Left kidney (tissue), 1 donor: ENCODE measurements at regions not wholly inside any gene's neighbourhood (a gene's known extent, or its start where the extent isn't known, plus 50 kb on each side); places are given as distances from the start of the nearest gene placed in this dataset.
"Not testable (repeated sequence)": the region's sequence is repeated elsewhere in the genome, so short reads cannot be mapped to it uniquely, and the experiment has no call there.

Source experiments
- DNase-seq: peaks from one replicate; pipeline ENCODE4 v3.0.0-alpha.2; 2013

GRCh38 chr2:166831930-166832329 lies 56.4 kb upstream of the XIRP2 start:
- no peak for DNase-seq

GRCh38 chr2:166825914-166826313 lies 62.4 kb upstream of the XIRP2 start:
- no peak for DNase-seq

- DNase-seq, result no peak
These were observed 73.9 kb upstream of the XIRP2 start for GRCh38 chr2:166814335-166814734.

- no peak for DNase-seq
These were observed 76.0 kb upstream of the XIRP2 start for GRCh38 chr2:166812166-166812891.

GRCh38 chr2:166805753-166806152 lies 82.5 kb upstream of the XIRP2 start:
- DNase-seq, result no peak

GRCh38 chr2:166803373-166804000 lies 84.8 kb upstream of the XIRP2 start:
- DNase-seq, result peak; percentile 24

- no peak for DNase-seq
These were observed 85.8 kb upstream of the XIRP2 start for GRCh38 chr2:166802475-166802874.

GRCh38 chr2:166792808-166793207 lies 95.5 kb upstream of the XIRP2 start:
- DNase-seq, result no peak

- no peak for DNase-seq
These were observed 101.6 kb upstream of the XIRP2 start for GRCh38 chr2:166786707-166787106.

GRCh38 chr2:166784296-166784946 lies 103.9 kb upstream of the XIRP2 start:
- DNase-seq, result no peak

- no peak for DNase-seq
These were observed 113.1 kb upstream of the XIRP2 start for GRCh38 chr2:166775176-166775575.

GRCh38 chr2:166773308-166773949 lies 114.9 kb upstream of the XIRP2 start:
- DNase-seq, result no peak

GRCh38 chr2:166768393-166769123 lies 119.7 kb upstream of the XIRP2 start:
- no peak for DNase-seq

- DNase-seq, result not testable (repeated sequence)
These were observed 121.4 kb upstream of the XIRP2 start for GRCh38 chr2:166766769-166767322.

GRCh38 chr2:166766220-166766619 lies 122.1 kb upstream of the XIRP2 start:
- DNase-seq, result no peak

GRCh38 chr2:166765141-166765540 lies 123.1 kb upstream of the XIRP2 start:
- no peak for DNase-seq

GRCh38 chr2:166764702-166765101 lies 123.6 kb upstream of the XIRP2 start:
- no peak for DNase-seq

GRCh38 chr2:166764216-166764615 lies 124.1 kb upstream of the XIRP2 start:
- no peak for DNase-seq

GRCh38 chr2:166762746-166763145 lies 125.5 kb upstream of the XIRP2 start:
- DNase-seq, result no peak

- DNase-seq, result no peak
These were observed 129.3 kb upstream of the XIRP2 start for GRCh38 chr2:166758956-166759355.

GRCh38 chr2:166750624-166751023 lies 137.7 kb upstream of the XIRP2 start:
- no peak for DNase-seq

- not testable (repeated sequence) for DNase-seq
These were observed 144.2 kb upstream of the XIRP2 start for GRCh38 chr2:166744117-166744516.
